HG03521 (cell line): ENCODE measurements at regions not wholly inside any gene's neighbourhood (a gene's known extent, or its start where the extent isn't known, plus 50 kb on each side); places are given as distances from the start of the nearest gene placed in this dataset.
"Not testable (repeated sequence)": the region's sequence is repeated elsewhere in the genome, so short reads cannot be mapped to it uniquely, and the experiment has no call there.

Source experiments
- ATAC-seq: cut with Tn5 transposase; IDR thresholded peaks from one replicate; pipeline ENCODE4 v1.9.1; 2021; ENCODE audit warnings: mild to moderate bottlenecking, moderate library complexity; ENCODE audit not compliant: unreplicated experiment

DNA sequence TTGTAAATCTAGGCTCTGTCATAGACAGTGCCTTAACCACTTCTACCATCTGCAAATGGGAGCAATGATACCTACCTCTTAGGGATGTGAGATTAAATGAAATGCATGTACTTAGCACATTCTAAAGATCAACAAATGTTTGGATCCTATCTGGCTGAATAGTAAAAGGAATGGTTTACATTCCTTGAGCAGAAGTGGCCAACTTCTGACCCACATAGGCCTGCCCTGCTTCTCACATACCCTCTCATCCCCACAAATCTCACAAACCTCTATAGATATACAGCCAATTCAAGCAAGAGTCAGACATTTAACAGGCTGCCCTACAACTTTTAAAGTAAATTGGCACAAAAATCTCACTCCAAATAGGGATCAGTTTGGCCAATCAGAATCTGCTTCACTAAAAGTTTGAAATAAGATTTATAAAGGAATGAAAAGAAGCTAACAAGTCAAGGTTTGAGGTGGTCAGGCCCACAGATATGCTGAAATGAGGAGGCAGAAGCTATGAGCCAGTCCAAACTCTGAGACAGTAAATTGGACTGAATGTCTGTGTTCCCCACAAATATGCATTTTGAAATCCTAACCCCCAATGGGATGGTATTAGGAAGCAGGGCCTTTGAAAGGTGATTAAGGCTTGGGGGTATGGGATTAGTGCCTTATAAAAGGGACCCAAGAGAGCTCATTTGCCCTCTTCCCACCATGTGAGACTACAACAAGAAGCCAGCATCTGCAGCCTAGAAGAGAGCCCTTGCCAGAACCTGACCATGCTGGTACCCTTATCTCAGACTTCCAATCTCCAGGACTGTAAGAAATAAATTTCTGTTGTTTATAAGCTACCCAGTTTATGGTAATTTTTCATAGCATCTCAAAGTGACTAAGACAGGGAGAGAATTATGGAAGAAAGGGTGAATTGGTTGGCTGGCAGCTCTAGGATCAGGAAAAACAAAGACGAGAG, 227.8 kb upstream of the RBMS1 start:
- no peak for ATAC-seq

DNA sequence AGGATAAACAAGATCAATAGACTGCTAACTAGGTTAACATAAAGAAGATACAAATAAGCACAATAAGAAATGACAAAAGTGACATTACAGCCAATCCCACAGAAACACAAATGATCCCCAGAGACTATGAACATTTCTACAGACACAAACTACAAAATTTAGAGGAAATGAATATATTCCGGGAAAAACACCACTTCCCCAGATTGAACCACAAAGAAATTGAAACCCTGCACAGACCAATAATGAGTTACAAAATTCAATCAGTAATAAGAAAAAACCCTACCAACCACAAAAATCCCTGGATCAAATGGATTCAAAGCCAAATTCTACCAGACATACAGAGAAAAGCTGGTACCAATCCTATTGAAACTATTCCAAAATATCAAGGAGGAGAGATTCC, 232.4 kb upstream of the RBMS1 start:
- ATAC-seq, result no peak

DNA sequence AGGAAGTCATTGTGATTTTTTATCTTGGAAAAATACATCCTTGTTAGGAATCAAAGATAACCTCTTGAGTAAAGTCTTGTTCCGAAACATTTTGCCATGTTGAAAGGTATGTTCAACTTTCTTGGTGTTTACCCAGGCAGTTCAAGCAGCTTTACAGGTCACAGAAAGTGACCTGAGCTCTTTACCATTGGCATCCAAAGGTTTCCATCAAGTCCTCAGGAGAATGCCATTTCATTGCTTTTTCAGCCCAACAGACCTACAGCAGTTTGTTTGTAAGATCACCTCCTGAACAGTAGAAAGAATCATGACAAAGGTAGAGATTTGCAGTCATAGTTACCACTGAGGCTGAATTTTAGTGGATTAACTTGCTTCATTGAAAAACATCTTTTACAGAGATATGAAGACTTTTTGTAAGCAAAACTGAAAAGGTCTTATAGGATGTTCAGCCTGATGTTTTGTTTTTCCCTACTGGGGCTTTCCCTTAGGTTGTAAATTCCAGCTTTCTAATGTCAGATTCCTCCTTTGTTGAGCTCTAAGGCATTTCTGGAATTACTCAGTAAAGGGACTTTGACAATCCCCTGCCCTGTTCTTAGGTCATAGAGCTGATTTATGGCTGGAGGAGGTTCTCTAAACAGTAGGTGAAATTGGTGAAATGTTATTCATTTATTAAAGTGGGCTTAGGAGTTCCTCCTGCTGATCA, 236.8 kb upstream of the RBMS1 start:
- no peak for ATAC-seq

DNA sequence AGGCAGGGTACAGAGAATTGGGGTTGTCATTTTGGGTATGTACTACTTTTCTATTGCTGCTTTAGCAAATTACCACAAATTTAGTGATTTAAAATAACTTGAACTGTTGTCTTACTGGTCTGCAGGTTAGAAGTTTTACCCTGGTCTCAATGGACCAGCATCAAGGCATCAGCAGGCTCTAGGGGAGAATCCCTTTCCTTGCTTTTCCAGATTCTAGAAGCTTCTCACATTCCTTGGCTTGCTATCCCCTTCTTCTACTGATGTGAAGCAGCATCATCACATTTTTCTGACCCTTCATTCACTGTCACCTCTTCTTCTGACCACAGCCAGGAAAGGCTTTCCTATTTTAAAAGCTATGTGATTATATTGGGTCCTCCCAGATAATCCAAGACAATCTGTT, 237.8 kb upstream of the RBMS1 start:
- no peak for ATAC-seq

DNA sequence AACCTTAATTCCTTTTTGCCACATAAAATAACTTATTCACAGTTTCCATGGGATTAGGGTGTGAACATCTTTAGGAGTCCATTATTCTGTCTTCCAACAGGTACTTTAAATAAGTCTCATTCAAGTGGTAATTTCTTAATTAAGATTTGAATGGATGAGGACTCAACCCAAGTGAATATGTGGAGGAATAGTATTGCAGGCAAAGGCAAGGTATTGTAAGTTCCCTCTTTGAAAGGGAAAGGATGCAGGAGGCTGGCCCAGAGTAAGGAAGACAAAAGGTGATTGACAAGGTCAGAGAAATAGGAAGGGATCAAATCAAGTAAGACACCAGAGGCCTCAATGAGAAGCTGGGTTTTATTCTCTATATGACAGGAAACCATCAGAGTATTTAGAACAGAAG, 238.2 kb upstream of the RBMS1 start:
- no peak for ATAC-seq

DNA sequence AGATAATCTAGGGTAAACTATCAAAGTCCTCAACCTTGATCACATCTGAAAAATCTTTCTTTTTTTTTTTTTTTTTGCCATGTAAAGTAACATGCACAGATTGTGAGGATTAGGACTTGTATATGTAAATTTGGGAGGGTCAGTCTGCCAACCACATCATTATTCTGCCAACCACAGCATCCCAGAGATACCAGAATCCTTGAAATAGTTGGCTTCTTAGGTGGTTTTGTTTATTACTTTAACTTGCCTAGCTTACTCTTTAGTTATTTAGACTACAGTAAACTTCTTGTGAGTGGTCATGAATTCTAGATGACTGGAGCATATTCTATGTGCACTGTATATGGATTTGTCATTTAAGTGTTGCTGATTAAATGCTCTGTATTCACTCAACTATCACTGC, 242.1 kb upstream of the RBMS1 start:
- no peak for ATAC-seq

DNA sequence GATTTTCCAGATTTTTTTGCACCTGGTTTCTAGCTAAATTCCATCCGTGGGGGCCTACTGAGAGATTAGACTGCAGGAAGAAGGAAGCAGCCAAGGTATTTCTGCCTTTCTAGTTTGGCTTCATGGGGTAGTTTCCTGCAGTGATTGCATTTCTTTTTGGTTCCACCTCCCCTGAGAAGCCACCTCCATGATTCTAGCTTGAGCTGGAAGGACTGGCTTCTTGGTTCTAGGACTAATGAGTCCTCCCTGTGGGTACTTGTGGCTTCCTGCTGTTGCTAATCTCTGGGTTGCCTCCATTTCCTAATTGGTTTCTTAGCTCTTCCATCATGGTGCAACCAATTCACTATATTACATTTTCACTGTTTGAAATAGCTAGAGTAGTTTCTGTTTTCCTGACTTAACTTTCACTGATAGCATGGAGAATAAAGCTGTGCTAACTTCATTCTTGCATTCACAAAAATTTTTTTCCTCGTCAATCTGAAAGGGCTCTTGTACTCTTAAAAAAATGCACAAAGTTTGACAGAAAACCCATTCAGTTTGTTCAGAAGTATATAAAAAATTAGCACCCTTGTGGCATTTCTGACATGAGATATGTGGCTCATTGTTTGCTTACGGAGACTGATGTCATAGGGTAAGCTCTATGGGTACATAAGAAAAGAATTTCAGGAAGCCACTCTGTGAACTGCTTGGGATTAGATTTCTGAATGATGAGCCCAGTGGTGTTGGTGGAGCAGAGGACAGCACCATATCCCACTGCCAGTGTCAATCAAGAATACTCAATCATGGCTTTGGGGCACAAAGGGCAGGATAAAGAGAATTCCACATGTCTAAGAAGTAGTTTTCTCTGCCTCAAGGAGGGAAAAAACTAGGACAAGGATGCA, 242.8 kb upstream of the RBMS1 start:
- no peak for ATAC-seq

DNA sequence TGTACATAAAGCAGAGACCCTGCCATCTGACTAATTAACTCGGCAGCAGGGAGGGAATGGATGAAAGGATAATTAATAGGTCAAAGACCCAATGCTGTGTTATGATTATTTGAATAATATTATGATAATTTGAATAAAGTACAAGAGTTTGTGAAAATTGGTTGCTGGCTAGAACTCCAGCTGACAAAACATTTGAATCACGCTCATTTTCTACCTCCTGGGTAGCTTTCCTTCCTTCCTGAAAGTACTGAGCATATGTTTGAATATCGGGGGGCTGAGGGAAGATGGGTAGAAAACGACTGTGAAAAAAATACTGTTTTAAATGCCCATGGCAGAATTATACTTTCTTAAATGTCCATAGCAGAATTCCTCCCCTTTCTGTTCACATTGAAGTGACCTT, 243.6 kb upstream of the RBMS1 start:
- no peak for ATAC-seq

DNA sequence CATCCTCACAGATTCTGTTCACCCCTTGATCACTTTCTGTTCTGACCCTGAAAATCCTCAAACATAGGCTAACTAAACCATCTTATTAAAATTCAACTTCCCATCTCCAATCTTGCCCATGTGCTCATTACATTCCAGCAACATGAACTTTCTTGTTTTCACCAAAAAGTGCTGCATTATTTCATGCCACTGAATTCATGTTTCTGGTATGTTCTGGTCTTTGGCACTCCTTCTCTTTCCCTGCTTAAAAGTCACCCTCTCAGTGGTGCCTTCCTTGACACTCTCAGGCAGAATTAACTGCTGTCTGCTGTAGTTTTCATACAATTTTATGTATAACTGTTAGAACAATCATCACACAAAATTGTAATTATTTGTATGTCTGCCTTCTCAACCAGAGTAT, 247.7 kb upstream of the RBMS1 start:
- no peak for ATAC-seq

DNA sequence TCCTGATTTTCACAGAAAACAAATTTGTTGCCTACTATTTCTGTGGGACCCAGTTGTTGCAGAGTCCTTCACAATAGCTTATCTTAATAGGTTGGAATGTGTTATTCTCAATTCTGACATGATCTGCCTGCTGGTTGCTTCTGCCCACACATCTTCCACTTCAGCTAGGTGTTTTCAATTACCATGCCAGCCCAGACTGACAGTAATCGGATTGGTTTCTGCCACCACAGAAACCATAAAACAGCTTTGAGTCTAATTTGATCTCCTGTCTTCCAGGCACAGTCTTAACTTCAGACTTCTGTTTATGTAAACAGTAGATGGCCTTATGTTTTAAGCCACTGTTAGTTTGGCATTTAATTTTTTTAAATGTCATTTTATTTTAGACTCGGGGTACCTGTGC, 248.2 kb upstream of the RBMS1 start:
- ATAC-seq, result no peak

DNA sequence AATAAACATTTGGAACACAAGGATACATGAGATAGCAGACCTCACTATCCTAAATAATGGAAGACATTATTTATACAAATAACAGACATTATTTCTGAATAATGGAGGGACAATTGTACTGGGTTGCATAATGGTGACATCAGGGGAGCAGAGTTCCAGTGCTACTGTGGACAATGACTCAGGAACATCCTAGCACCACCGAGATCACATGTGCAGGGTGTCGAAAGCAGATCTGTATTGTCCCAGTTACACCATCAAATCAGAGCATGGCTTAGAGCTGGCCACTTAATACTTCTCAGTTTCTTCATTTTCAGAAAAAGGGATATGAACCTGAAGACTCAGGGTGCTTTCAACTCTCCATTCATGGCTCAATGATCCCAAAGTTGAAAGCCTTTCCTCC, 249.1 kb upstream of the RBMS1 start:
- no peak for ATAC-seq

DNA sequence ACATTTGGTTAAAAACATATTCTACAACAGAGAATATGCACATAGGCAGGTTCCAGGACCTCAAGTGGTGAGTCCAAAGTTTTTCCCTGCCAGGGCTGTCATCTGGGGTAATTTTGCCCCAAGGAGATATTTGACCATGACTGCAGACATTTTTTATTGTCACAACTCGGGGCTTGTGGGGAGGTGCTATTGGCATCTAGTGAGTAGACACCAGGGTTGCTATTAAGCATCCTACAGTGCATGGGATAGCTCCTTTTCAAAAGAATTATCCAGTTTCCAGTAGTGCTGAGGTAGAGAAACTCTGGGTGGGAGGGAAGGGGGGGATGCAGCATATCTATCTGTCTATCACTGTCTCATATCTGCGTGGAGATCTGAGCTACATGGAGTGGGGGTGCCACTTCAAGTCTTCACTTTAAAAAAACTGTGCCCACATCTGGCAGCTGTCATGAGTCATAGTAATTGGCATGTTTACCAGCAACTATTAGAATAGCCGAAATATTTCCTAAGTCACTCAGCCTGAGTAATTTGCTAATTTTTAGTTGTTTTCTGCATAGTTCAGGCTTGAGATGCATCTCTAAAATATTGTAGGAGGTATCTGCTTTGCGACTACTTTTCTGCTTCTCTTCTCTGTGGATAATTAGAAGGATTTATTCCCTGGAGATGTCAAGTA, 254.0 kb upstream of the RBMS1 start:
- no peak for ATAC-seq

DNA sequence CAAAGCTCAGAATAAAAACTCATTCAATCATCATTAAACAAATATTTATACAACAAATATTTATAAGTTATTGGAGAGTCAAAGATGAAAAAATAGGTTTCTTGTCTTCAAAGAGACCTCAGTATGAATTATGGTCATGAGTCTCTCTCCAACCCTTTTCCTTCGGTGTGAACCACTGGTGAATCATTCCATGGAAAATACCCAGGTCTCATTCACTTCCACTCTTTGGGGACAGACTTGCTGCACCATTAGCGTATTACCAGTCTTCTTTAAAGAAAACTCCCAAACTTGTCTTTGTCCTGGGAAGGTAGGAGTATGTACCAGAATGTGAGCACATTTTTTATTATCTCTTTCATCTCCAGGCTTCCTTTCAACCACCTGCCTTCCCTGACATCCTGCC, 257.4 kb upstream of the RBMS1 start:
- ATAC-seq, result no peak

DNA sequence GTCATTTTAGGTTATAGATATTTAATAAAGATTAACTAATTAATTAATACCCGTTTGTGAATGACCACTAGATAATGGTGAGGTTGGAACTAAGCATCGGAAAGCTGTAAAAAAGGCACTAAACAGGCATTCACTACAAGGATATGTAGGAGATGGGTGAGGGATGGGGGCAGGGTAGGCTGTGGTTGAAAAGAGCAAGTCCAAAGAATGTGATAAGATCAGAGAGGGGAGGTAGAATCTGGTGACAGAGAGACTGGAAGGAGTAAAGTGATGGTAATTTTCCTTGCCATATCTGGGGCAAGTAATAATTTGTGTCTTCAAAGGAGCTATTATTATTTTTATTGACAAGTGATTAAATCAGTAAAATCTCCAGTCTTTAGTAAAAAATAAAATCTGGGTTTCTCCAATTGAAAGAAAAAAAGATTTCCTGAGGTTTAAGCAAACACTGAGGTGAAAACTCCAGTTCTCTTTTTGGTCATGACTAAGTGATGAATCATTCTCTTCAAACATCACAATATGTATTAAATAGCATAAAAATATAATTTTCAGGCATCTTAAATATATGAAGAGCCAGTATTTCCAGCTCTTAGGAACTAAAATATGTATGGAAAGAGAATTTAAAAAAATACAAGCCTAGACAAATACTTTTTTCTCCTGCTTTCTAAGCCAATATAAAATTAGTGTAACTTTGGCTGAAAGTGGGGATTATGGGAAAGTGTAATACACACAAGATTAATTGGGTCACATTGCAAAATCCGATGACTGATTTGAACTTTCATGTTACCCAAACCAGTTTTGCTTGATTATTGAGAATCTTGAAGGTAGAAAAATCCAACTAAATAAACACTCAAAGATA, 259.1 kb upstream of the RBMS1 start:
- no peak for ATAC-seq

DNA sequence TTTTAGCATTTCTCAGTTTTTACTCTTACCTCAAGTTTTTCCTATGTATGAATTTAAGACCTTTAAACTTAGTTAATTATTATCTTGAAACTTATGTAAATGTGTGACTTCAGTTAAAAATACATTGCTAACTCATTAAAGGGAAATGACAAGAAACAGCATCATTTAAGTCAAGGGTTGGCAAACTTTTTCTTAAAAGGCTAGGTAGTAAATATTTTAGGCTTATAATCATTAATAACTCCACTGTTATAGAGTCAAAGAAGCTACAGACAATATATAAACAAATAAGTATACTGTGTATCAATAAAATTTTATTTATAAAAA, 259.7 kb upstream of the RBMS1 start:
- ATAC-seq, result no peak

DNA sequence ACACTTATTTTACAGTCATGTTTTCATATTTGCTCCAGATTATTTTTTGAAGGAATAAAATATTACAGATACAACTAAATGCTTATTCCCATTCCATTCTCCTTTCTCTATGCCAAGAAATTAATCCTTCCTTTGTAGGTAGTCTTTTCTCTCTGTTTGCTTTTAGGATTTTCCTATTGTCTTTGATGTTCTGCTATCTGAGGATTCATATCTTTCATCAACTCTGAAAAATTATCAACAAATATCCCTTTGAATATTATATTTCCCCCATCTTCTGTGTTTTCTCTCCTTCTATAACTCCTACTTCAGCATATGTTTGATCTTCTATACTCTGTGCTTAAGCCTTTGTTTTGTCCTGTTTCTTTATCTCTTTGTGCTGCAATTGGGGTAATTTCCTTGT, 260.4 kb upstream of the RBMS1 start:
- no peak for ATAC-seq

DNA sequence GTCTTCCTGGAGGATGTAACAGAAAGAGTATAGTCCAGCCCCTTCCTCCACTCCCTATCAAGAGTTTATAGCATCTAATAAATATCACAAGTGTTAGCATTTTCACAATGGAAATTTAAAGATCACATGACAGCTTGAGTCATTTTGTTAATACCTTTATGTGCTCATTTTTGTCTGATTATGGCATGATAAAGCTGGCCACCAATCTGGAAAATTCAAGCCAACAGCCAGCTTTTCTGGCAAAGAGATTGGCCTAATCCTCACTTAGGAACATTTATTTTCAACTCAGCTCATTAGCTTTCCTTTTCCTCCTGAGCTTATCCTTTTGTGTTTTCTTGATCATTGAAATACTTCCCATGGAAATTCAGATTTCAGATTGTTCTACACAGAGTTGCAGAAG, 262.9 kb upstream of the RBMS1 start:
- no peak for ATAC-seq

DNA sequence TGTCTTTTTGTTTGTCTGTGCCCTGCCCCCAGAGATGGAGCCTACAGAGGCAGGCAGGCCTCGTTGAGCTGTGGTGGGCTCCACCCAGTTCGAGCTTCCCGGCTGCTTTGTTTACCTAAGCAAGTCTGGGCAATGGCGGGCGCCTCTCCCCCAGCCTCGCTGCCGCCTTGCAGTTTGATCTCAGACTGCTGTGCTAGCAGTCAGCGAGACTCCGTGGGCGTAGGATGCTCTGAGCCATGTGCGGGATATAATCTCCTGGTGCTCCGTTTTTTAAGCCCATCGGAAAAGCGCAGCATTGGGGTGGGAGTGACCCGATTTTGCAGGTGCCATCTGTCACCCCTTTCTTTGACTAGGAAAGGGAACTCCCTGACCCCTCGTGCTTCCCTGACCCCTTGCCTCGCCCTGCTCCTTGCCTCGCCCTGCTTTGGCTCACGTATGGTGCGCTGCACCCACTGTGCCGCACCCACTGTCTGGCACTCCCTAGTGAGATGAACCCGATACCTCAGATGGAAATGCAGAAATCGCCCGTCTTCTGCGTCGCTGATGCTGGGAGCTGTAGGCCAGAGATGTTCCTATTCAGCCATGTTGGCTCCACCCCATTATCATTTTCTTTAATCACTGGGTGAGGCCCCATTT, 269.0 kb upstream of the RBMS1 start:
- ATAC-seq, result not testable (repeated sequence)

DNA sequence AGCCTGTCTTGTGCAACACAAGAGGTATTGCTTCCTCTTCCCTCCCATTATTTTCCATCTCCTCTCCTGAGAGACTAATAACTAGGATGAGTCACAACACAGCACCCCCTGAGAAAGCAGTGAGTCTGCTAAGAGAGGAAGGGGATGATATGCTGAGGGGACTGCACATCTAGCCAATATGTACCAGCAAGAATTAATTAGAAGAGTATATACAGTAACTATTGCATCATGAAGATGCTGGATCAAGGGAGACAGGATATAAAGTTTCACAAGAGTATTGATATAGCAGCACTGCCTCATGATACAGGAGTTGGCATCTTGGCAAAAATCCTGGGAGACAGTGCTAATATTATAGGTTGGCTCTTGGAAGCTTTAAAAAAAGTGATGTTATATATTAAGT, 289.9 kb upstream of the RBMS1 start:
- ATAC-seq, result no peak

DNA sequence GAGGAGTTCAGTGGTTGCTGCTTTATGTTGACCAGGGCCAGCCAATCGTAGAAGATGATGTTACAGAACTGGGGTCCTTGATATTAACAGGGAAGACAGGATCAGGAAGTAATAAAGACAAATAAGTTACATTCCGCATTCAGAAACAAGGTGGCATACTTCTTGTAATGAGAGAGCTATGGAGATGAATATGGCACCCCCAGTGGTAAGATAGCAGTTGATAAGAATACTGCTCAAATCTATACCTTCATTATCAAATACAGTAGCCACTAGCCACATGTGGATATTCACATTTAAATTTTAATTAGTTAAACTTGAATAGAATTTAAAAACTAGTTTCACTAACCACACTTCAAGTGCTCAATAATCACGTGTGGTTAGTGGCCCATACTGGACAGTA, 290.4 kb upstream of the RBMS1 start:
- ATAC-seq, result no peak
